ENCODE measurements at regions not wholly inside any gene's neighbourhood (a gene's known extent, or its start where the extent isn't known, plus 50 kb on each side); places are given as distances from the start of the nearest gene placed in this dataset.

- no peak for TF ChIP-seq CTCF (IDR thresholded peaks at IDR 0.05)
- no peaks in the 10 kb centered on the region for H3K9me3 ChIP-seq
Measured at GRCh38 chr13:103238441-103238840, 172.2 kb upstream of the SLC10A2 start.

GRCh38 chr13:103236213-103236612 lies 170.0 kb upstream of the SLC10A2 start:
- Histone ChIP-seq H3K27me3 (no peaks in the 10 kb centered on the region), H3K9me3 (no peaks in the 10 kb centered on the region), H3K4me3 (ENCODE audit: low read depth in 1 of 2, low read length in 1 of 2) (no peak overlapping the region), H3K4me1 (ENCODE audit: control insufficient read depth in 1 of 2, insufficient read depth in 1 of 2, low read depth in 1 of 2, low read length in 1 of 2) (no peaks in the 10 kb centered on the region), H3K27ac (no peak overlapping the region), H3K36me3 (no peaks in the 10 kb centered on the region)
- no peak for TF ChIP-seq CTCF (IDR thresholded peaks at IDR 0.05)

More at GRCh38 chr13:103238441-103238840, 172.2 kb upstream of the SLC10A2 start:
- no peaks in the 10 kb centered on the region for H3K36me3 ChIP-seq
- H3K4me3 ChIP-seq (ENCODE audit: low read depth in 1 of 2, low read length in 1 of 2): no peak overlapping the region
- no peaks in the 10 kb centered on the region for H3K27me3 ChIP-seq
- no peaks in the 10 kb centered on the region for H3K4me1 ChIP-seq (ENCODE audit: control insufficient read depth in 1 of 2, insufficient read depth in 1 of 2, low read depth in 1 of 2, low read length in 1 of 2)
- no peak overlapping the region for H3K27ac ChIP-seq

GRCh38 chr13:103229674-103230073 lies 163.5 kb upstream of the SLC10A2 start:
- H3K27me3 ChIP-seq: no peaks in the 10 kb centered on the region
- no peak for TF ChIP-seq CTCF (IDR thresholded peaks at IDR 0.05)
- H3K27ac ChIP-seq: no peak overlapping the region
- H3K36me3 ChIP-seq: no peaks in the 10 kb centered on the region
- H3K9me3 ChIP-seq: no peaks in the 10 kb centered on the region
- H3K4me3 ChIP-seq (ENCODE audit: low read depth in 1 of 2, low read length in 1 of 2): no peak overlapping the region
- no peaks in the 10 kb centered on the region for H3K4me1 ChIP-seq (ENCODE audit: control insufficient read depth in 1 of 2, insufficient read depth in 1 of 2, low read depth in 1 of 2, low read length in 1 of 2)

- H3K27ac ChIP-seq: no peak overlapping the region
Measured at GRCh38 chr13:103224804-103225203, 158.6 kb upstream of the SLC10A2 start.

GRCh38 chr13:103222683-103223082 lies 156.5 kb upstream of the SLC10A2 start:
- no peak for TF ChIP-seq CTCF (IDR thresholded peaks at IDR 0.05)

More at GRCh38 chr13:103224804-103225203, 158.6 kb upstream of the SLC10A2 start:
- Histone ChIP-seq H3K27me3 (no peaks in the 10 kb centered on the region), H3K9me3 (no peaks in the 10 kb centered on the region), H3K4me1 (ENCODE audit: control insufficient read depth in 1 of 2, insufficient read depth in 1 of 2, low read depth in 1 of 2, low read length in 1 of 2) (no peaks in the 10 kb centered on the region), H3K36me3 (no peaks in the 10 kb centered on the region), H3K4me3 (ENCODE audit: low read depth in 1 of 2, low read length in 1 of 2) (no peak overlapping the region)
- TF ChIP-seq CTCF (IDR thresholded peaks at IDR 0.05): no peak

GRCh38 chr13:103218253-103218652 lies 152.0 kb upstream of the SLC10A2 start:
- H3K36me3 ChIP-seq: no peaks in the 10 kb centered on the region
- H3K27me3 ChIP-seq: no peaks in the 10 kb centered on the region
- TF ChIP-seq CTCF (IDR thresholded peaks at IDR 0.05): no peak
- no peak overlapping the region for H3K27ac ChIP-seq
- no peaks in the 10 kb centered on the region for H3K9me3 ChIP-seq
- H3K4me1 ChIP-seq (ENCODE audit: control insufficient read depth in 1 of 2, insufficient read depth in 1 of 2, low read depth in 1 of 2, low read length in 1 of 2): no peaks in the 10 kb centered on the region
- no peak overlapping the region for H3K4me3 ChIP-seq (ENCODE audit: low read depth in 1 of 2, low read length in 1 of 2)

More at GRCh38 chr13:103222683-103223082, 156.5 kb upstream of the SLC10A2 start:
- Histone ChIP-seq H3K4me1 (ENCODE audit: control insufficient read depth in 1 of 2, insufficient read depth in 1 of 2, low read depth in 1 of 2, low read length in 1 of 2) (no peaks in the 10 kb centered on the region), H3K9me3 (no peaks in the 10 kb centered on the region), H3K36me3 (no peaks in the 10 kb centered on the region), H3K27me3 (no peaks in the 10 kb centered on the region), H3K27ac (no peak overlapping the region), H3K4me3 (ENCODE audit: low read depth in 1 of 2, low read length in 1 of 2) (no peak overlapping the region)

All from neutrophil (primary cell).